GM21825 (cell line): ENCODE measurements at regions not wholly inside any gene's neighbourhood (a gene's known extent, or its start where the extent isn't known, plus 50 kb on each side); places are given as distances from the start of the nearest gene placed in this dataset.
"Not testable (repeated sequence)": the region's sequence is repeated elsewhere in the genome, so short reads cannot be mapped to it uniquely, and the experiment has no call there.

Source experiments
- ATAC-seq: cut with Tn5 transposase; IDR thresholded peaks from one replicate; pipeline ENCODE4 v1.9.1; 2021; ENCODE audit warnings: mild to moderate bottlenecking, moderate library complexity; ENCODE audit not compliant: unreplicated experiment

GRCh38 chr10:117492504-117492903 lies 50.0 kb upstream of the EMX2 start:
- no peak for ATAC-seq

GRCh38 chr10:117488004-117488403 lies 54.5 kb upstream of the EMX2 start:
- ATAC-seq = no peak

GRCh38 chr10:117486606-117487005 lies 55.9 kb upstream of the EMX2 start:
- no peak for ATAC-seq

GRCh38 chr10:117483056-117483590 lies 59.4 kb upstream of the EMX2 start:
- no peak for ATAC-seq

GRCh38 chr10:117481011-117481410 lies 61.5 kb upstream of the EMX2 start:
- ATAC-seq = not testable (repeated sequence)

GRCh38 chr10:117480097-117480496 lies 62.4 kb upstream of the EMX2 start:
- ATAC-seq = no peak

GRCh38 chr10:117477961-117478670 lies 64.4 kb upstream of the EMX2 start:
- ATAC-seq = no peak

- ATAC-seq = no peak
Measured at GRCh38 chr10:117477211-117477947, 65.2 kb upstream of the EMX2 start.

- no peak for ATAC-seq
Measured at GRCh38 chr10:117476716-117477115, 65.8 kb upstream of the EMX2 start.

- ATAC-seq = no peak
Measured at GRCh38 chr10:117476281-117476680, 66.3 kb upstream of the EMX2 start.

- ATAC-seq = no peak
Measured at GRCh38 chr10:117472872-117473271, 69.7 kb upstream of the EMX2 start.

GRCh38 chr10:117471344-117471874 lies 71.1 kb upstream of the EMX2 start:
- ATAC-seq = no peak

- ATAC-seq = no peak
Measured at GRCh38 chr10:117470733-117471132, 71.8 kb upstream of the EMX2 start.

GRCh38 chr10:117468665-117469064 lies 73.9 kb upstream of the EMX2 start:
- no peak for ATAC-seq

- no peak for ATAC-seq
Measured at GRCh38 chr10:117464176-117464575, 78.4 kb upstream of the EMX2 start.

- ATAC-seq = no peak
Measured at GRCh38 chr10:117463545-117463920, 79.0 kb upstream of the EMX2 start.

- ATAC-seq = no peak
Measured at GRCh38 chr10:117462816-117463544, 79.6 kb upstream of the EMX2 start.

- no peak for ATAC-seq
Measured at GRCh38 chr10:117462424-117462792, 80.1 kb upstream of the EMX2 start.

GRCh38 chr10:117461766-117462423 lies 80.7 kb upstream of the EMX2 start:
- ATAC-seq = no peak

- no peak for ATAC-seq
Measured at GRCh38 chr10:117460846-117461765, 81.4 kb upstream of the EMX2 start.
